ENCODE measurements at regions not wholly inside any gene's neighbourhood (a gene's known extent, or its start where the extent isn't known, plus 50 kb on each side); places are given as distances from the start of the nearest gene placed in this dataset.
A peak's percentile ranks its signal among the peaks of the same experiment; 100 is the strongest.

DNA sequence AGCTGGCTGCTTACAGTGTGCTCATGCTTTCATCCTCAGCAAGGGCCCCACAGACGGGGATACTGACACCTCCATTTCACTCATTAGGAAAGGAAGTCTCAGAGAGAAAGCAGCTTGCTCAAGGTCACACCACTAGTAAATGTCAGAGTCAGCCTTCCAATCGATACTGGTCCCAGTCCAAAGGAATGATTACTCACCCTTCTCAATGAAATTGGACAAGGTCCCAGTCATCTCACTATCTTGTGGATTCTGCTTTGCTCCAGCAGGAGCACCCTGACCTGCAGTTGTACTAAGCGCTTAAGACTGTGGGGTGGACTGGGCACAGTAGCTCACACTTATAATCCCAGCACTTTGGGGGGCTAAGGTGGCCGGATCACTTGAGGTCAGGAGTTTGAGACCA lies 132.2 kb upstream of the SLC34A2 start:
- Histone ChIP-seq H3K4me3 (ENCODE audit: low read length in 3 of 3) (no peak overlapping the region), H3K9me3 (ENCODE audit: control insufficient read depth in 2 of 3, insufficient read depth in 1 of 3, low read length in 3 of 3) (no peaks in the 10 kb centered on the region), H3K4me1 (ENCODE audit: control insufficient read depth in 2 of 3, insufficient read depth in 2 of 3, low read depth in 1 of 3, low read length in 3 of 3) (no peaks in the 10 kb centered on the region), H3K27ac (ENCODE audit: low read depth in 2 of 2, low read length in 2 of 2) (no peak overlapping the region), H3K9ac (ENCODE audit: low read length in 3 of 3) (no peak overlapping the region), H3K36me3 (ENCODE audit: control insufficient read depth in 2 of 3, insufficient read depth in 3 of 3, low read length in 3 of 3) (no peaks in the 10 kb centered on the region), H3K27me3 (ENCODE audit: control insufficient read depth, insufficient read depth, low read length) (no peaks in the 10 kb centered on the region)
- TF ChIP-seq, protein P1, sequence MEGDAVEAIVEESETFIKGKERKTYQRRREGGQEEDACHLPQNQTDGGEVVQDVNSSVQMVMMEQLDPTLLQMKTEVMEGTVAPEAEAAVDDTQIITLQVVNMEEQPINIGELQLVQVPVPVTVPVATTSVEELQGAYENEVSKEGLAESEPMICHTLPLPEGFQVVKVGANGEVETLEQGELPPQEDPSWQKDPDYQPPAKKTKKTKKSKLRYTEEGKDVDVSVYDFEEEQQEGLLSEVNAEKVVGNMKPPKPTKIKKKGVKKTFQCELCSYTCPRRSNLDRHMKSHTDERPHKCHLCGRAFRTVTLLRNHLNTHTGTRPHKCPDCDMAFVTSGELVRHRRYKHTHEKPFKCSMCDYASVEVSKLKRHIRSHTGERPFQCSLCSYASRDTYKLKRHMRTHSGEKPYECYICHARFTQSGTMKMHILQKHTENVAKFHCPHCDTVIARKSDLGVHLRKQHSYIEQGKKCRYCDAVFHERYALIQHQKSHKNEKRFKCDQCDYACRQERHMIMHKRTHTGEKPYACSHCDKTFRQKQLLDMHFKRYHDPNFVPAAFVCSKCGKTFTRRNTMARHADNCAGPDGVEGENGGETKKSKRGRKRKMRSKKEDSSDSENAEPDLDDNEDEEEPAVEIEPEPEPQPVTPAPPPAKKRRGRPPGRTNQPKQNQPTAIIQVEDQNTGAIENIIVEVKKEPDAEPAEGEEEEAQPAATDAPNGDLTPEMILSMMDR (IDR thresholded peaks at IDR 0.05; ENCODE audit: borderline replicate concordance, extremely low read depth, insufficient read depth) = no peak
- FAIRE-seq (no peak), DNase-seq (no peak)
- intact Hi-C loops (cut with DNase I) = no loop called here

DNA sequence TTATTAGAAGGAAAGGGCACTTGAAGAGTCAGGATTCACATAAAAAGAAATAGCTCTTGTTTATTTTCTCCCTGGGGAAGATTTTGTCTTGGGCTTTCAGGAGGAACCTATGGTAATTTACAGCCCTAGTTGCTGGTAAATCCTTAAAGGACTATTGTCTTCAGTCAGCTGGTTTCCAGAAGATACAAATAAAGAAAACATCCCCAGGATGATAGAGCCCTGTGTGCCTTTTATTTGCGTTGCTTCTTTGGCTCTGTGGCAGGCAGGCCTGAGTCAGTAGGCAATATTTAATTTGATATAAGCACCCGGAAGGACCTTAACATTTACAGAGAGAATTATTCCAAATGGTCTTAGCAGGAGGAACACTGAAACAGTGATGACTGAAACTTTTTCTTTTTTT lies 131.0 kb upstream of the SLC34A2 start:
- Histone ChIP-seq H3K27ac (ENCODE audit: low read depth in 2 of 2, low read length in 2 of 2) (no peak overlapping the region), H3K4me3 (ENCODE audit: low read length in 3 of 3) (no peak overlapping the region), H3K9ac (ENCODE audit: low read length in 3 of 3) (no peak overlapping the region), H3K27me3 (ENCODE audit: control insufficient read depth, insufficient read depth, low read length) (no peaks in the 10 kb centered on the region), H3K36me3 (ENCODE audit: control insufficient read depth in 2 of 3, insufficient read depth in 3 of 3, low read length in 3 of 3) (no peaks in the 10 kb centered on the region), H3K4me1 (ENCODE audit: control insufficient read depth in 2 of 3, insufficient read depth in 2 of 3, low read depth in 1 of 3, low read length in 3 of 3) (no peaks in the 10 kb centered on the region), H3K9me3 (ENCODE audit: control insufficient read depth in 2 of 3, insufficient read depth in 1 of 3, low read length in 3 of 3) (no peaks in the 10 kb centered on the region)
- TF ChIP-seq, protein P1 (IDR thresholded peaks at IDR 0.05; ENCODE audit: borderline replicate concordance, extremely low read depth, insufficient read depth) = no peak
- DNase-seq (peak in 1 of 5 donors; percentile 30), FAIRE-seq (no peak)
- intact Hi-C loops (cut with DNase I) = no loop called here

DNA sequence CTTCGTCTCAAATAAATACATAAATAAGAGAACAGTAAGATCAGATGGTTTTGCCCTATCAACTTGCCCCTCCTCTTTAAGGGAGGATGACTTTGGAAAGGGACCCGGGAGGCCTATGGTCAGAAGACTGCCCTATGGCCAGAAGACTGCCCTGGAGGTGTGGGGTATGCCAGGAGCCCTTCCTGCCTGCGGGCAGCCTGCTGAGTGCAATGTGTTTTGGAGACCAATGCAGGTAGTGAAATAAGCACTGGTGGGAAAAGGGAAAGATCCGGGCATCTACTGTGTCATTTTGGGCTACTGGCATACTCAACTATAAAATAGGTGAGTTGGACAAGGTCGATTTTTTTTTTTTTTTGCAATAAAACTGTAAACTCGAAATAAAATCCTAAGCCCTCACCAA lies 129.8 kb upstream of the SLC34A2 start:
- H3K27ac ChIP-seq (ENCODE audit: low read depth in 2 of 2, low read length in 2 of 2) = no peak overlapping the region
- intact Hi-C loops (cut with DNase I) = no loop called here

DNA sequence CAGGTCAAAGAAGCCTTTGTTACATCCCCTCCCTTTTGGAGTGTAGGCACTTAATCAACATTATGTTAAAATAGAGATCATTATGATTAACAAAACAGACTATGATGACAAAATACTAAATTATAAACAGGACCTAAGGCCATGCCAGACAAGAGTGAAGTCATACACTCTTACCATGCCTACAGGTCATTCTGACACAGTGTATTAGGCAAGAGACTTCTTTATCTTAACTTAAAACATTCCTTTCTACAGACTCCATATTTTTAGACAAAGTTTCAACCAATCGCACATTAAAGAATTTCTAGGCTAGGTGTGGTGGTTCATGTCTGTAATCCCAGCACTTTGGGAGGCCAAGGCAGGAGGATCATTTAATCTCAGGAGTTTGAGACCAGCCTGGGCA lies 128.6 kb upstream of the SLC34A2 start:
- no peaks in the 10 kb centered on the region for H3K27me3 ChIP-seq (ENCODE audit: control insufficient read depth, insufficient read depth, low read length)
- no peak overlapping the region for H3K9ac ChIP-seq (ENCODE audit: low read length in 3 of 3)
- H3K36me3 ChIP-seq (ENCODE audit: control insufficient read depth in 2 of 3, insufficient read depth in 3 of 3, low read length in 3 of 3) = no peaks in the 10 kb centered on the region
- no peak overlapping the region for H3K27ac ChIP-seq (ENCODE audit: low read depth in 2 of 2, low read length in 2 of 2)
- FAIRE-seq (no peak), DNase-seq (no peak)
- no peak overlapping the region for H3K4me3 ChIP-seq (ENCODE audit: low read length in 3 of 3)
- TF ChIP-seq, protein P1 (IDR thresholded peaks at IDR 0.05; ENCODE audit: borderline replicate concordance, extremely low read depth, insufficient read depth) = no peak
- intact Hi-C loops (cut with DNase I) = no loop called here
- no peaks in the 10 kb centered on the region for H3K4me1 ChIP-seq (ENCODE audit: control insufficient read depth in 2 of 3, insufficient read depth in 2 of 3, low read depth in 1 of 3, low read length in 3 of 3)
- no peaks in the 10 kb centered on the region for H3K9me3 ChIP-seq (ENCODE audit: control insufficient read depth in 2 of 3, insufficient read depth in 1 of 3, low read length in 3 of 3)

More for the DNA sequence above, 129.8 kb upstream of the SLC34A2 start:
- no peaks in the 10 kb centered on the region for H3K27me3 ChIP-seq (ENCODE audit: control insufficient read depth, insufficient read depth, low read length)
- TF ChIP-seq, protein P1 (IDR thresholded peaks at IDR 0.05; ENCODE audit: borderline replicate concordance, extremely low read depth, insufficient read depth) = no peak
- H3K9ac ChIP-seq (ENCODE audit: low read length in 3 of 3) = no peak overlapping the region
- no peak overlapping the region for H3K4me3 ChIP-seq (ENCODE audit: low read length in 3 of 3)
- H3K36me3 ChIP-seq (ENCODE audit: control insufficient read depth in 2 of 3, insufficient read depth in 3 of 3, low read length in 3 of 3) = no peaks in the 10 kb centered on the region
- DNase-seq = no peak
- no peak for FAIRE-seq
- no peaks in the 10 kb centered on the region for H3K9me3 ChIP-seq (ENCODE audit: control insufficient read depth in 2 of 3, insufficient read depth in 1 of 3, low read length in 3 of 3)
- no peaks in the 10 kb centered on the region for H3K4me1 ChIP-seq (ENCODE audit: control insufficient read depth in 2 of 3, insufficient read depth in 2 of 3, low read depth in 1 of 3, low read length in 3 of 3)
